ENCODE measurements at regions not wholly inside any gene's neighbourhood (a gene's known extent, or its start where the extent isn't known, plus 50 kb on each side); places are given as distances from the start of the nearest gene placed in this dataset.

DNA sequence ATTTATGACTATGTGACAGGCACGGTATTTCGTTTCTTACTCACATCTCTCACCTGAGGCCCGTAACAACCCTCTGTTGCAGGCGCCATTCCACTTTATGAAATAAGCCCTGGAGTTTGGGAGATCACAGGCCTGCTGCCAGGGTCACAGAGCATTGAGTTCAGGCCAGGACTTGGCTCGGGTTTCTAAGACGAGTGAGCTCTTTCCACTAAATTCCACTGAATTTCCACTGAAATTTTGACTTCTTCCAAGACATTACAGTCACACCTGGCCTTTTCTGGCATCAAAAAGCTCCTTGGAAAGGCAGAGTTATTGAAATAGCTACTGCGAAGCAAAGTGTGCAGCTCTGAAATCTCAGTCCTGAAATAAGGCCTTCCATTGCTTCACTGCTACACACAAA is 282.8 kb upstream of the MGMT start:
- intact Hi-C loops (cut with DNase I; ENCODE audit: low total_unique reads): no loop called here
- H3K9me3 ChIP-seq: no peaks in the 10 kb centered on the region
- TF ChIP-seq, protein P1, sequence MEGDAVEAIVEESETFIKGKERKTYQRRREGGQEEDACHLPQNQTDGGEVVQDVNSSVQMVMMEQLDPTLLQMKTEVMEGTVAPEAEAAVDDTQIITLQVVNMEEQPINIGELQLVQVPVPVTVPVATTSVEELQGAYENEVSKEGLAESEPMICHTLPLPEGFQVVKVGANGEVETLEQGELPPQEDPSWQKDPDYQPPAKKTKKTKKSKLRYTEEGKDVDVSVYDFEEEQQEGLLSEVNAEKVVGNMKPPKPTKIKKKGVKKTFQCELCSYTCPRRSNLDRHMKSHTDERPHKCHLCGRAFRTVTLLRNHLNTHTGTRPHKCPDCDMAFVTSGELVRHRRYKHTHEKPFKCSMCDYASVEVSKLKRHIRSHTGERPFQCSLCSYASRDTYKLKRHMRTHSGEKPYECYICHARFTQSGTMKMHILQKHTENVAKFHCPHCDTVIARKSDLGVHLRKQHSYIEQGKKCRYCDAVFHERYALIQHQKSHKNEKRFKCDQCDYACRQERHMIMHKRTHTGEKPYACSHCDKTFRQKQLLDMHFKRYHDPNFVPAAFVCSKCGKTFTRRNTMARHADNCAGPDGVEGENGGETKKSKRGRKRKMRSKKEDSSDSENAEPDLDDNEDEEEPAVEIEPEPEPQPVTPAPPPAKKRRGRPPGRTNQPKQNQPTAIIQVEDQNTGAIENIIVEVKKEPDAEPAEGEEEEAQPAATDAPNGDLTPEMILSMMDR (IDR thresholded peaks at IDR 0.05): no peak
- TF ChIP-seq POLR2A (IDR thresholded peaks at IDR 0.05): no peak
- H3K36me3 ChIP-seq: no peaks in the 10 kb centered on the region
- H3K27ac ChIP-seq: no peak overlapping the region
- no peak for DNase-seq
- H3K4me3 ChIP-seq: no peak overlapping the region
- H3K27me3 ChIP-seq: no peaks in the 10 kb centered on the region
- H3K4me1 ChIP-seq: no peaks in the 10 kb centered on the region

DNA sequence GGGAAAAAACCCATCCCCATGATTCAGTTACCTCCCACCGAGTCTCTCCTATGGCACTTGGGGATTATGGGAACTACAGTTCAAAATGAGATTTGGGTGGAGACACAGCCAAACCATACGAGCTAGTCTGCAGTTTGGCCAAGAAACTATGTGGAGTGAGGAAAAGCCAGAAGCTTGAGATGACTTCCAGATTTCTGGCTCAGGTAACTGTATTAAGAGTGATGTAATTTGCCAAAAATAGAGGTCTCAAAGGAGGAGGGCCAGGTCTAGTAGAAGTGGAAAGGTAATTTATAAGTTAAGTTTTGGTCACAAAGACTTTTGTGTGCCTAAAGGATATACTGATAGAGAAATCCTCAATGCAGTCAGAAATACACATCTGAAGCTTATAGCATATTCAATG is 279.7 kb upstream of the MGMT start:
- H3K36me3 ChIP-seq: no peaks in the 10 kb centered on the region
- H3K27ac ChIP-seq: no peak overlapping the region
- TF ChIP-seq POLR2A (IDR thresholded peaks at IDR 0.05): no peak
- TF ChIP-seq, protein P1 (IDR thresholded peaks at IDR 0.05): no peak
- no peaks in the 10 kb centered on the region for H3K4me1 ChIP-seq
- H3K27me3 ChIP-seq: no peaks in the 10 kb centered on the region
- no peaks in the 10 kb centered on the region for H3K9me3 ChIP-seq
- intact Hi-C loops (cut with DNase I; ENCODE audit: low total_unique reads): no loop called here
- H3K4me3 ChIP-seq: no peak overlapping the region
- DNase-seq: no peak

DNA sequence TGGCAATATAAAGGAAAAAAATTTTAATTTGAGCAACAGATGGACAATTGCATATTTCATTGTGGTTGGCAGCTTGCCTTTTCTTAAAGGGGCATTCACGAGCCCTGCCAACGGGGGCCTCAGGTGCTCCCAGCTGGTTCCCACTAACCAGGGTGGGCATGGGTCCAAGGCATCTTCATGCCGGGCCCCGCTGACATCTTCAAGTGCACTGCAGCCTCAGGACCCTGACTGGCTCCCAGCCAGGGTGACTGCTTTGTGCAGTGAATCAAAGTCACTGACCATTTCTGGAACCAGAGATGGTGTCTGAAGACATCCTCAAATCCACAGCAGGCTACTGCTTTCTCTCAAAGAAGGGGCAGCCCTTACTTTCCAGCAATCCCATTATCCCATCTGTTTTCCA is 275.2 kb upstream of the MGMT start:
- no peak for TF ChIP-seq POLR2A (IDR thresholded peaks at IDR 0.05)
- TF ChIP-seq, protein P1 (IDR thresholded peaks at IDR 0.05): no peak
- Histone ChIP-seq H3K4me3 (no peak overlapping the region), H3K4me1 (no peaks in the 10 kb centered on the region), H3K27me3 (no peaks in the 10 kb centered on the region), H3K9me3 (no peaks in the 10 kb centered on the region), H3K27ac (no peak overlapping the region), H3K36me3 (no peaks in the 10 kb centered on the region)
- DNase-seq: peak; percentile 19 to 43
- intact Hi-C loops (cut with DNase I; ENCODE audit: low total_unique reads): no loop called here

DNA sequence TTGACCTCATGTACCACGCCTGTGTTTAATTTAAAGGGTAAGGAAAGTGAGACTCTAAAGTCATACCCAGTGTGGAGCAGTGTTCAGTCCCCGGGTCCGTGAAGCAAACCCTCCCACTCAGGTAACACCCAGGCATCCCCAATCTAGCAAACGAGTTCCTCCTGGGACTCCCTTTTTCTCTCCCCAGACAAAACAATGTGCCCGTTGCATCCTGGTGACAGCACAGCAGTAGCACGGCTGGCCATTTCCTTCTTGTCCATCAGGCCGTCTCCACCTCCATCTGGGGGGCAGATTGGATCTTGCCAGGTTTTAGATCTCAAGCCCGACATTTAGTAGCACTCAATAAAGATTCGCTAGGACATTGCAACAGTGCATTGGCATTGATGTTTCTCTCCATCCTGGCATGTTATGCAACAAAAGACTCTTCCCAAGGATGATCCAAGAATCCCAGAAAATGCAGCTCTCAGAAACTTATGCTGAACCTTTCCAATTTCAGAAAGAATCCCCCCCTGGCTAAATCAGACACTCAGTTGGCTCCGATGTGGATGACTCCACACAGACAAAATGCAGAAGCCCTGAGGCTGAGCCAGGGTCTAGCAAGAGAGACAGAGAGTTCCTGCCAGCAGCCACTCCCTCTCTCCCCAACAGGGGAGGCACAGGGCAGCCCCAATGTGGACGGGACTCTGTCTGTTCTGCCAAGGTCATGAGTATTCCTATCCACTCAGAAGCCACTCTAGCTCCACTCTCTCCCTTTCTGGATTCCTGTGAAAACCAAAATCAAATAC is 274.5 kb upstream of the MGMT start:
- TF ChIP-seq, protein P1 (IDR thresholded peaks at IDR 0.05): no peak
- no peak for TF ChIP-seq POLR2A (IDR thresholded peaks at IDR 0.05)
- Histone ChIP-seq H3K4me3 (no peak overlapping the region), H3K27ac (peak overlapping the region in 1 of 2 donors; percentile 7), H3K27me3 (no peaks in the 10 kb centered on the region), H3K36me3 (no peaks in the 10 kb centered on the region), H3K4me1 (no peaks in the 10 kb centered on the region), H3K9me3 (no peaks in the 10 kb centered on the region)
- DNase-seq: peak; percentile 70 to 81
- intact Hi-C loops (cut with DNase I; ENCODE audit: low total_unique reads): no loop called here

DNA sequence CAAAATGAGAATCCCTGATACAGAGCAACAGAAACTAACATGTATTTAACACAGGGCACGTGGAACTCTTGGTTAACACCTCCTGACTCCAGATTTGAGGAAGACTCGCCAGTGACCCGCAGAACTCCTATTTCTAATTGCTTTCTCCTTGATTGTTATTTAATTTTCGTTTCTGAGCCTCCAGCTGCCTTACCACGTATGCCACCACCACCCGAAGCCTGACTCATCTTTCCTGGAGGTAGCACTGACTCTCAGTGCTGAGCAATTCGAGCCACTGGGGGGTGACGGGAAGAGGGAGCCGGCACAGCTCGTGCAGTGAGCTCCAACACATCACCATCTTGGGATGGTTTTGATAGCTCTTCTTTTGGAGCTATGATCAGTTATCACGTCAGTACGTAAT is 273.9 kb upstream of the MGMT start:
- intact Hi-C loops (cut with DNase I; ENCODE audit: low total_unique reads): no loop called here
- Histone ChIP-seq H3K27ac (peak overlapping the region in 1 of 2 donors; percentile 7), H3K9me3 (no peaks in the 10 kb centered on the region), H3K4me1 (no peaks in the 10 kb centered on the region), H3K27me3 (no peaks in the 10 kb centered on the region), H3K36me3 (no peaks in the 10 kb centered on the region), H3K4me3 (no peak overlapping the region)
- DNase-seq: no peak
- TF ChIP-seq, protein P1 (IDR thresholded peaks at IDR 0.05): no peak
- no peak for TF ChIP-seq POLR2A (IDR thresholded peaks at IDR 0.05)

Data from uterus (tissue), 3 donors.